Activated CD4-positive, alpha-beta T cell treated with anti-CD3 and anti-CD28 coated beads for 36 hours (primary cell): ENCODE measurements at regions not wholly inside any gene's neighbourhood (a gene's known extent, or its start where the extent isn't known, plus 50 kb on each side); places are given as distances from the start of the nearest gene placed in this dataset.

ENCODE experiments used
- ATAC-seq: fragments of 200-7000 bp; cut with Tn5 transposase; one replicate; pipeline ENCODE4 v1.10.0; 2021; ENCODE audit warnings: mild to moderate bottlenecking, moderate library complexity
- CTCF ChIA-PET: fragments of 350-600 bp; sonication (Branson Sonifier 250); formaldehyde crosslinking; loops from one replicate; lab custom pipeline; 2021; ENCODE audit warnings: antibody characterized with exemption; lab: Charles Lee
- POLR2A ChIA-PET: fragments of 350-600 bp; sonication (Branson Sonifier 250); formaldehyde crosslinking; loops from one replicate; lab custom pipeline; 2021; ENCODE audit warnings: antibody characterized with exemption, inconsistent platforms; lab: Charles Lee
- DNase-seq: peaks from one replicate; pipeline ENCODE4 v3.0.0-alpha.2; 2020
- H3K27ac Mint-ChIP-seq: one replicate; pipeline ENCODE4 v1.8.0; 2021; ENCODE audit warnings: mixed read lengths
- H3K27me3 Mint-ChIP-seq: one replicate; pipeline ENCODE4 v1.8.0; 2021; ENCODE audit warnings: mixed read lengths
- H3K36me3 Mint-ChIP-seq: one replicate; pipeline ENCODE4 v1.8.0; 2021; ENCODE audit warnings: low read depth, mixed read lengths
- H3K4me1 Mint-ChIP-seq: one replicate; pipeline ENCODE4 v1.8.0; 2021; ENCODE audit warnings: mixed read lengths
- H3K4me3 Mint-ChIP-seq: one replicate; pipeline ENCODE4 v1.8.0; 2021; ENCODE audit warnings: mild to moderate bottlenecking, moderate library complexity, mixed read lengths
- H3K9me3 Mint-ChIP-seq: one replicate; pipeline ENCODE4 v1.8.0; 2021; ENCODE audit warnings: low read depth, mixed read lengths
- intact Hi-C, 2 experiments: fragments of 100-400 bp; cut with DNase I in 1 of 2; cut with micrococcal nuclease in 1 of 2; formaldehyde crosslinking; loops; one replicate each; pipeline versions ENCODE4 v1.14.2 to v1.15.1; 2022 to 2024; cut with DNase I, micrococcal nuclease

DNA sequence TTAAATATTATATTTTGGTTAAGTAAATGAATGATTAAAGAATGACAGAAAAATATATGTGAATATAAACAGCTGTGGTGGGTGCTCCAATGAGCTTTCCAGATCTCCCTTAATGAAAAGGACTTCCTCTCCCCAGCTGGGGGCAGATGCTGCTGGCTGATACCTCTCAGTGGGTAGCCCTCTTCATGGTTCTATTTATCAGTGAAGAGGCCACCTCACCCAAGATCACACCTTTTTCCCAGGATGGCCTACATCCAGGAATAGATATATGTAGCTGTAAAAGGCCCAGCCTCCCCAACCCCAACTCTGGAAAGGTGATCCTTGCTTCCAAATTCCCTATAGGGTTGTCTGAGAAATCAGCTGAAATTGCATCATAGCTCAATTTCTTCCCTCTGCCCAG is 135.2 kb upstream of the ACVR2A start:
- Mint-ChIP-seq H3K9me3 (peaks cover 15% of the 10 kb centered on the region), H3K27me3 (no peaks in the 10 kb centered on the region), H3K4me1 (no peaks in the 10 kb centered on the region), H3K4me3 (no peak overlapping the region), H3K36me3 (peaks cover 4% of the 10 kb centered on the region), H3K27ac (no peak overlapping the region)
- POLR2A ChIA-PET: no interaction called here
- intact Hi-C loops: no loop called here
- DNase-seq: no peak
- ATAC-seq: no peak
- CTCF ChIA-PET: no interaction called here

DNA sequence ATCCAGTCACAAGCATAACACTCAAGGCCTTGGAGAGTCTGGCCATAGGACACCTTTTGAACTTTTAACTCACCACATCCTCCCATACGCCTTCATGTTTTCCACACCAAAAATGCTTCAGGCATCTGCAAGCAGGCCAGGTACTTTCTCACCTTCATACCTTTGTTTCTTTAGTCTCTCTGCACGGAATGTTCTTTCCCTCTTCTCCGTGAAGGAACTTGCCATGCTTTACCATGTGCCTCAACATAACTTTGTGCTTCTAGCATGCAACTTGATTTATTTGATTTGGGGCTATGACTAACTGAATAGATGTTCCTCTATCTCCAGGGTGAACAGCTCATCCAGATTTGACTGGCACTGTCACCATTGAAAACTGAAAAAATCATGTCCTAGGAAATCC is 141.7 kb upstream of the ACVR2A start:
- no peaks in the 10 kb centered on the region for H3K4me1 Mint-ChIP-seq
- no peak overlapping the region for H3K4me3 Mint-ChIP-seq
- POLR2A ChIA-PET: no interaction called here
- CTCF ChIA-PET: no interaction called here
- peaks cover 2% of the 10 kb centered on the region for H3K27me3 Mint-ChIP-seq
- no peak for ATAC-seq
- no peak overlapping the region for H3K27ac Mint-ChIP-seq
- intact Hi-C loops: no loop called here
- H3K36me3 Mint-ChIP-seq: no peaks in the 10 kb centered on the region
- DNase-seq: no peak
- H3K9me3 Mint-ChIP-seq: peaks cover 8% of the 10 kb centered on the region

DNA sequence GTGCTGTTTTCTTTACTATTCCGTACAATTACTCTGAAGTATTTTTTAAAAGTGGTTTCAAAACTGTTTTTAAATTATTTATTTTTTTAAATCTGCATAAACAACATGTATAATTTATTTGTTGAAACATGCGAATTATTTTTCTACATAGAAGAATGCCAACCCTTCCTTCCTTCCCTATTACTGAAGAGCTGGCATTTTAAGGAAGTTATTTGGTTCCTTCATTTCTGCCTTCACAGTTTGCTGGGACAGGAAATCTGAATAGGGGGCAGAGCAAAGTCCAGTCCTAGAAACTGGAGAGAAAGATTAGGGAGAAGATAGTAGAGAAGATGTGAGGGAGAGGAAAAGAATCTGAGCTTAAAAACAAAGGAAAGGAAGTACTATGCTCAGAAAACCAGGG is 146.7 kb upstream of the ACVR2A start:
- intact Hi-C loops: no loop called here
- H3K36me3 Mint-ChIP-seq: no peaks in the 10 kb centered on the region
- peaks cover 2% of the 10 kb centered on the region for H3K27me3 Mint-ChIP-seq
- H3K27ac Mint-ChIP-seq: no peak overlapping the region
- H3K4me1 Mint-ChIP-seq: no peaks in the 10 kb centered on the region
- peaks cover 5% of the 10 kb centered on the region for H3K9me3 Mint-ChIP-seq
- CTCF ChIA-PET: no interaction called here
- ATAC-seq (no peak), DNase-seq (no peak)
- POLR2A ChIA-PET: no interaction called here
- no peak overlapping the region for H3K4me3 Mint-ChIP-seq

DNA sequence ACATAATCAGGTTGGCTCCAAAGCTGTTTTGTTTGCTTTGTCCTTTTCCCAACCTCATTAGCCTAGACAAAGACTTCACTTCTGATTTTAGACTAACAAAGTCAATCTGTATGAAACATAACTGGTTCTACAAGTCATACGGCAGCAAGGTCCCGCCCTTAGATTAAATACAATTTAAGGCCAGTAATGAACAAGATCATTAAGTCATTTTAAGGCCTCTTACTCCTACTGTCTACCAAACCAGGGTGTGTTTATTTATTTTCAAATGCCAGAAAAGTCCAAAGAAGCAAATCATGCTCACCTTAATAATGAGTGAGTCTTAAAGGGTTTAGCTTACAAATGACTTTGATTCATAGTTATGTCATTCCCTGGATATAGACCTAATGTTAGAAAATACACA is 148.4 kb upstream of the ACVR2A start:
- Mint-ChIP-seq H3K27me3 (peaks cover 2% of the 10 kb centered on the region), H3K4me3 (no peak overlapping the region), H3K9me3 (peaks cover under 1% of the 10 kb centered on the region), H3K27ac (no peak overlapping the region), H3K36me3 (no peaks in the 10 kb centered on the region), H3K4me1 (no peaks in the 10 kb centered on the region)
- POLR2A ChIA-PET: no interaction called here
- intact Hi-C loops: no loop called here
- CTCF ChIA-PET: no interaction called here
- ATAC-seq: no peak
- DNase-seq: no peak

DNA sequence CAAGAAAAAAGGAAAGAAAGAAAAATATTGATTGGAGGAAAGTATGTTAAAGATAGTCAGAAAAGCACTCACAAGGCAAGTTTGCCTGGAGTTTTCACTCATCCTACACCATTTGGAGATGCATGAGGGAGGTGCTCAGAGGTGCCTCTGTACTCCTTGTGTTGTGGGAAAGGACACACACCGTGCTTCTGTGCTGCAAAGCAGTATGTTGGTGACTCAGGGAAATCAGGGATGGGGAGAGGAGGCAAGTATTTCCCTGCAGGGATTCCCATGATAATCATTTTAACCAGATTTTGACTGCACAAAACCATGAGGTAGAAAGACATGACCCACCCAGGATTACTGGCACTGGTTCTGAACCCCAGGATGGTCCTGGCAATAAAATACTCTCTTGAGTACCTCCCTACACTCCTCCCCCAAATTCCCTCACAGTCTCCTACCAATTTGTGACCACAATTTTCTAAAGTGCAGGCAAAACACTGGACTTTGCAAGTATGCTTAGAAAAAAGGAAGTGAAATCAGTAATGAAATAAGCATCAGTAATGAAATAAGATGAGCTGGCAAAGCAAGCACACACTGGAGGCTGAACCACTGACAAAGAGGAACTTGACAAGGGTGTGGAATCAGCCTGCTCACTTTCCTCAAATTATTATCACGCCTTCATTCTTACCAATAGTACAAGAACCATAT is 155.5 kb upstream of the ACVR2A start:
- intact Hi-C loops: no loop called here
- ATAC-seq: no peak
- H3K27me3 Mint-ChIP-seq: peaks cover 4% of the 10 kb centered on the region
- peak overlapping the region; percentile 35 for H3K27ac Mint-ChIP-seq
- ChIA-PET POLR2A (no interaction called here), CTCF (no interaction called here)
- H3K4me1 Mint-ChIP-seq: no peaks in the 10 kb centered on the region
- H3K9me3 Mint-ChIP-seq: no peaks in the 10 kb centered on the region
- no peak for DNase-seq
- H3K36me3 Mint-ChIP-seq: no peaks in the 10 kb centered on the region
- no peak overlapping the region for H3K4me3 Mint-ChIP-seq

DNA sequence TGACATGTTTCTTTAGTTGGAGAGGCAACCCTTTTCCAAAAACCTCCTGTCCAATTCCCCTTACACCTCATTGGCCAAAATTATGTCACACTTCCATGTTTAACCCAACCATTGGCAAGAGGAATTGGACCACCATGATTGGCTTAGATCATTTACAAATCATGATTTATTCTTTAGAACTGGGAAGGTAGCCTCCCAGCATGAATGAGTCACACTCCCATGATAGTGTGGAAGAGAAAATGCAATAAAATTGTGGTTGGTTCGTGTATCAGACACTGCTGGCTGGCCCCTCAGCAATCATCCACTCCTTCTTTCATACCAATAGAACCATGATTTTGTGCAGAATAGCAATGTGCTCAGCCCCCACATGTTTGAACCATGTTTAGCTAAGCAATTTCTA is 156.6 kb upstream of the ACVR2A start:
- H3K27ac Mint-ChIP-seq: no peak overlapping the region
- no peaks in the 10 kb centered on the region for H3K4me1 Mint-ChIP-seq
- H3K9me3 Mint-ChIP-seq: no peaks in the 10 kb centered on the region
- ATAC-seq (no peak), DNase-seq (no peak)
- no peaks in the 10 kb centered on the region for H3K36me3 Mint-ChIP-seq
- H3K27me3 Mint-ChIP-seq: peaks cover 4% of the 10 kb centered on the region
- no peak overlapping the region for H3K4me3 Mint-ChIP-seq
- POLR2A ChIA-PET: no interaction called here
- intact Hi-C loops: no loop called here
- CTCF ChIA-PET: no interaction called here

DNA sequence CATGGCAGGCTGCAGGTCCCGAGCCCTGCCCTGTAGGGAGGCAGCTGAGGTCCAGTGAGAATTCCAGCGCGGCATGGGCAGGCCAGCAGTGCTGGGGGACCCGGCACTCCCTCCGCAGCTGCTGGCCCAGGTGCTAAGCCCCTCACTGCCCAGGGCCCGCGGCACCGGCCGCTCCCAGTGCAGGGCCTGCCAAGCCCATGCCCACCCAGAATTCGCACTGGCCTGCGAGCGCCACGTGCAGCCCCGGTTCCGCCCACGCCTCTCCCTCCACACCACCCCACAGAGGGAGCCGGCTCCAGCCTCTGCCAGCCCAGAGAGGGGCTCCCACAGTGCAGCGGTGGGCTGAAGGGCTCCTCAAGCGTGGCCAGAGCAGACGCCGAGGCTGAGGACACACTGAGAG is 158.5 kb upstream of the ACVR2A start:
- Mint-ChIP-seq H3K27ac (no peak overlapping the region), H3K4me3 (no peak overlapping the region), H3K36me3 (no peaks in the 10 kb centered on the region), H3K4me1 (no peaks in the 10 kb centered on the region), H3K27me3 (peaks cover 4% of the 10 kb centered on the region), H3K9me3 (no peaks in the 10 kb centered on the region)
- POLR2A ChIA-PET: no interaction called here
- CTCF ChIA-PET: no interaction called here
- intact Hi-C loops: no loop called here
- ATAC-seq (no peak), DNase-seq (no peak)

DNA sequence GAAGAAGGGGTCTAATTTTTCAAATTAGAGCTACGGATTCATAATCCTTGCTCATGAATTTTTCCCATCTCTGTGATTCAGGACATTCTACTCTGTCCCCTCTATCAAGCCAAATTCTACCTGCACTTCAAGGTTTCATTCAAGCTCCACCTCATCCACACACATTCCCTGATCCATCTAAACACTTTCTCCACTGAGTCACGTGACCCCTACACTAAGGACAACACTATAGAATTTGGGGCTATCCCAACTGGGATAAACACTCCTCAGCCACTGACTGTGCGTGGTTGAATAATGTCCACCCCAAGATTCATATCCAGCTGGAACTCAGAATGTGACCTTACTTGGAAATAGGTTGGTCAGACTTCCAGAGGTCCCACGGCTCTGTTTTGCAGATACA is 159.9 kb upstream of the ACVR2A start:
- Mint-ChIP-seq H3K9me3 (no peaks in the 10 kb centered on the region), H3K27me3 (peaks cover 4% of the 10 kb centered on the region), H3K36me3 (no peaks in the 10 kb centered on the region), H3K4me3 (no peak overlapping the region), H3K27ac (no peak overlapping the region), H3K4me1 (no peaks in the 10 kb centered on the region)
- CTCF ChIA-PET: no interaction called here
- POLR2A ChIA-PET: interaction anchor here (0.6 kb wide), 1 partner anchor 206 kb away, joined by 3 read pairs; no protein-coding TSS in a partner anchor
- ATAC-seq: no peak
- intact Hi-C loops: no loop called here
- no peak for DNase-seq

DNA sequence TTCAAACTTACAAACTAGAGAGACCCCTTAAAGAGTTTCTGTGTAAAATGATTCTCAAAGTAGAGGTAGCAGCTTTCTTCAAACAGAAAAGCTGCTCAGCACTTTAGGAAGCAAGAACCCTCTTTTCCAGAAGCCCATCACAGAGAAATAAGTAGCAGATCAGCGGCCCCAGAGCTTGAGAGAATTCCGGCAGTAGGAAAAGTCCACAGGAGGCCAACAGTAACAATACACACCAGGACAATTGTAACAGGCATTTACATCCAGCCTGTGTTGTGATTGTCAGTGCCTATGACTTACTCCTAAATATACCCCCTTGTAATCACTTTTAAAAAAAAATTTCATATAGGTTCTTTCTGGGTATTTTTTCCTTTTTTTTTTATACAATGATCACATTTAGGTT is 161.4 kb upstream of the ACVR2A start:
- Mint-ChIP-seq H3K36me3 (no peaks in the 10 kb centered on the region), H3K27me3 (no peaks in the 10 kb centered on the region), H3K9me3 (no peaks in the 10 kb centered on the region), H3K4me1 (no peaks in the 10 kb centered on the region), H3K4me3 (no peak overlapping the region), H3K27ac (no peak overlapping the region)
- DNase-seq (no peak), ATAC-seq (no peak)
- intact Hi-C loops: no loop called here
- POLR2A ChIA-PET: no interaction called here
- CTCF ChIA-PET: no interaction called here

DNA sequence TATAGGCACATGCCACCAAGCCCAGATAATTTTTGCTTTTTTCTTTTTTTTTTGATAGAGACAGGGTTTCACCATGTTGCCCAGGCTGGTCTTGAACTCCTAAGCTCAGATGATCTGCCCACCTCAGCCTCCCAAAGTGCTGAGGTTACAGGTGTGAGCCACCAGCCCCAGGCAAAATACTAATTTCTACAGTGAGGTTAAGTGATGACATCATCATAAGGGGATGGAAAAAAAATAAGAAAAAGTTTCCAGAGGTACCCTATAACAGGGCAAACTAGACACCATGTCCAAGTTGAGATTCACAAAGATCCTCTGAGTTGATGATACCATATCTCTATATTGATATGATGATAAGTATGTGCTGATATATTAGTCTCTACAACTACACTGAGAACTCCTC is 163.7 kb upstream of the ACVR2A start:
- intact Hi-C loops: no loop called here
- ChIA-PET POLR2A (interaction anchor here (0.6 kb wide), 1 partner anchor 9 kb away, joined by 5 read pairs; no protein-coding TSS in a partner anchor), CTCF (no interaction called here)
- no peak overlapping the region for H3K27ac Mint-ChIP-seq
- no peak overlapping the region for H3K4me3 Mint-ChIP-seq
- no peaks in the 10 kb centered on the region for H3K36me3 Mint-ChIP-seq
- H3K27me3 Mint-ChIP-seq: no peaks in the 10 kb centered on the region
- DNase-seq (no peak), ATAC-seq (no peak)
- no peaks in the 10 kb centered on the region for H3K9me3 Mint-ChIP-seq
- no peaks in the 10 kb centered on the region for H3K4me1 Mint-ChIP-seq

DNA sequence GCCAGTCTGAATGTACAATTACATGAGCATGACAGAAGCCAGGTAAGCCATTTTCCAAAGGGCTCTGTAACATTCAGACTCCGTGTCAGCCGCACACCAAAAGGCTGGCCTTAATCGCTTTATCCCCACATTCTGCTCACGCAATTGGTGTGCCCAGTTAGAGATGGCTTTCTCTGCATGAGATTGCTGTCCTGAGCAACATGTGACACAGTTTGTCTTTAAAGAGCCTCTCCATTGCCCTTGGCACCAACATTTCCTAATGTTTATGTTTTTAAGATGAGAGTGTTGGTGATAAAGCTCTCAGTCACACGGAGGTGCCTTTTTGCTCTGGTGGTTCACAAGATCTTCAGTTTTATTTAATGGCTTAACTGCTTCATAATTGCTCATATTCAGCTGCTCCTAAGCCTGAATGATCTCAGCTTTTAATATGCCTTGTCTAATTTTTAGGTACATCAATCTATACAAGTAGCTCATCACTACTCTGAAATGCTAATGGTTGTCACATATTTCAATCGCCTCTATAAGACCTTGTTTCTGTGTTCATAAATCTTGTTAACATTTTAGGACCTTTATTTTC is 164.8 kb upstream of the ACVR2A start:
- no peak overlapping the region for H3K4me3 Mint-ChIP-seq
- ChIA-PET CTCF (no interaction called here), POLR2A (no interaction called here)
- no peak for DNase-seq
- H3K4me1 Mint-ChIP-seq: no peaks in the 10 kb centered on the region
- ATAC-seq: no peak
- no peak overlapping the region for H3K27ac Mint-ChIP-seq
- no peaks in the 10 kb centered on the region for H3K27me3 Mint-ChIP-seq
- no peaks in the 10 kb centered on the region for H3K36me3 Mint-ChIP-seq
- H3K9me3 Mint-ChIP-seq: no peaks in the 10 kb centered on the region
- intact Hi-C loops: no loop called here

DNA sequence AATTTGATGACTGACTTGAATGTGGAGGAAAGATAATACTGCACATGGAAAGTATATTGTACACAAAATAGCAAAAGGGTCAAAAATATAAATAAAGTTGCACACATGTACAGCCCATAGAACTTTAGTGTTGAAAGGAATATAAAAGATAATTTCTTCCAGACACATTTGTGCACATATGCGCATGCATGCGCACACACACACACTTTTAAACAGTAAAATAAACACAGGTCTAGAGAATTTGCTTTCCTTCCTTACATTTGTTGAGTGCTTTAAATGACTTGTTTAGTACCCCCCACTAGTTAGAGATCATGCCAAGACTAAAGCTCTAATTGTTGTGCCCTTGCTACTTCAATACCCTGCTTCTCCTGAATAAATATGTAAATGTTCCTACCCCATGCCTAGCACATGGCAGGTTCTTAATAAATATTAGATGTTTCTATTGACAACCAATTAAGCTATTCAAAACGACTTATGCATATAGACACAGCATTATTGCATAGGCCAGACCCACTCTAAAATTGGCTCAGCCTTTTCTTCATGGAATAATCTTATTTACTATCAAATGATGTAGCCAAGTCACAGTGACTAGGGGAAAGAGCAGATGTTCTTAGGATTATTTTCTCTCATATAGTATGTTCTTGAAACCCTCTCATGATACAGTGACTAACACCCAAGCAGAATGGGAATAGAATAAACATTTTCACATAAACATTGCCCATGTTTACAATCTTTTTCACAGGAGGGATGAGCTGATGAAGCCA is 165.5 kb upstream of the ACVR2A start:
- Mint-ChIP-seq H3K4me3 (no peak overlapping the region), H3K9me3 (no peaks in the 10 kb centered on the region), H3K4me1 (no peaks in the 10 kb centered on the region), H3K27ac (no peak overlapping the region), H3K27me3 (no peaks in the 10 kb centered on the region), H3K36me3 (no peaks in the 10 kb centered on the region)
- ATAC-seq (no peak), DNase-seq (no peak)
- intact Hi-C loops: no loop called here
- ChIA-PET CTCF (interaction anchor here (0.7 kb wide), 1 partner anchor 64 kb away, joined by 4 read pairs; no protein-coding TSS in a partner anchor), POLR2A (no interaction called here)
